ENCODE measurements at regions not wholly inside any gene's neighbourhood (a gene's known extent, or its start where the extent isn't known, plus 50 kb on each side); places are given as distances from the start of the nearest gene placed in this dataset.

DNA sequence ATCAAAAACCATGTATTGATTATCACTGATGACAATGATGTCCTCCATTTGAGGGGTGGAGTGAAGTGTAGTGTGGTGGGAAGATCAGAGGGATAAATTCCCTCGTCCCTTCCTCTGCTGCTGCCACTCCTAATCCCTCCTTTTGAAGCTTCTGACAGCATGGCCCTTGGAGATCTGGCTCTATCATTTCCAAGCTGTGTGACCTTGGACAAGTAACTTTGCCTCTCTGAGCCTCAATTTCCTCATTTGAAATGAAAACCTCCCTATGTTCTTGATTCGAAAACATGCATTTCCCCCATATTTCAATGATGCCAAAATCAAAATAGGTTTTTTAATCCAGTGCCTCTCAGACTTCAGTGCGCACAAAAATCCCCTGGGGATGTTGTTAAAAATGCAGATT lies 231.6 kb downstream of the RBM19 start:
- TF ChIP-seq, protein P1, sequence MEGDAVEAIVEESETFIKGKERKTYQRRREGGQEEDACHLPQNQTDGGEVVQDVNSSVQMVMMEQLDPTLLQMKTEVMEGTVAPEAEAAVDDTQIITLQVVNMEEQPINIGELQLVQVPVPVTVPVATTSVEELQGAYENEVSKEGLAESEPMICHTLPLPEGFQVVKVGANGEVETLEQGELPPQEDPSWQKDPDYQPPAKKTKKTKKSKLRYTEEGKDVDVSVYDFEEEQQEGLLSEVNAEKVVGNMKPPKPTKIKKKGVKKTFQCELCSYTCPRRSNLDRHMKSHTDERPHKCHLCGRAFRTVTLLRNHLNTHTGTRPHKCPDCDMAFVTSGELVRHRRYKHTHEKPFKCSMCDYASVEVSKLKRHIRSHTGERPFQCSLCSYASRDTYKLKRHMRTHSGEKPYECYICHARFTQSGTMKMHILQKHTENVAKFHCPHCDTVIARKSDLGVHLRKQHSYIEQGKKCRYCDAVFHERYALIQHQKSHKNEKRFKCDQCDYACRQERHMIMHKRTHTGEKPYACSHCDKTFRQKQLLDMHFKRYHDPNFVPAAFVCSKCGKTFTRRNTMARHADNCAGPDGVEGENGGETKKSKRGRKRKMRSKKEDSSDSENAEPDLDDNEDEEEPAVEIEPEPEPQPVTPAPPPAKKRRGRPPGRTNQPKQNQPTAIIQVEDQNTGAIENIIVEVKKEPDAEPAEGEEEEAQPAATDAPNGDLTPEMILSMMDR (IDR thresholded peaks at IDR 0.05), result no peak
- no peak for TF ChIP-seq POLR2A (IDR thresholded peaks at IDR 0.05)
